ENCODE measurements at regions not wholly inside any gene's neighbourhood (a gene's known extent, or its start where the extent isn't known, plus 50 kb on each side); places are given as distances from the start of the nearest gene placed in this dataset.
A peak's percentile ranks its signal among the peaks of the same experiment; 100 is the strongest.

GRCh38 chr20:10761232-10761631, 87.4 kb upstream of the JAG1 start:
- Histone ChIP-seq H4K20me1 (ENCODE audit: insufficient read depth, low read length) (no peaks in the 10 kb centered on the region), H3K4me2 (ENCODE audit: low read length) (peak overlapping the region; percentile 75), H3K79me2 (ENCODE audit: insufficient read depth, low read length) (no peaks in the 10 kb centered on the region), H3K36me3 (ENCODE audit: insufficient read depth, low read length) (no peaks in the 10 kb centered on the region), H3K9me3 (ENCODE audit: insufficient read depth, low read depth, low read length) (no peaks in the 10 kb centered on the region), H2AFZ (ENCODE audit: low read depth, low read length) (no peak overlapping the region), H3K4me1 (ENCODE audit: insufficient read depth, low read length) (peaks cover 23% of the 10 kb centered on the region), H3K4me3 (ENCODE audit: insufficient read depth, low read depth, low read length) (no peak overlapping the region), H3K9ac (ENCODE audit: low read length) (peak overlapping the region; percentile 62), H3K27ac (ENCODE audit: low read depth, low read length) (peak overlapping the region; percentile 85), H3K27me3 (ENCODE audit: insufficient read depth, low read length) (no peaks in the 10 kb centered on the region)
- Mint-ChIP-seq H3K4me1 (ENCODE audit: low read depth, unreplicated experiment) (peaks cover 15% of the 10 kb centered on the region), H3K27me3 (ENCODE audit: low read depth, unreplicated experiment) (no peaks in the 10 kb centered on the region), H3K9me3 (ENCODE audit: unreplicated experiment) (peaks cover 4% of the 10 kb centered on the region), H3K36me3 (ENCODE audit: low read depth, unreplicated experiment) (no peaks in the 10 kb centered on the region), H3K27ac (ENCODE audit: unreplicated experiment) (no peak overlapping the region), H3K4me3 (ENCODE audit: unreplicated experiment) (no peak overlapping the region)
- DNase-seq (ENCODE audit: low read depth) (peak; percentile 98), FAIRE-seq (peak; percentile 80)
- no peak for TF ChIP-seq EZH2 (IDR thresholded peaks at IDR 0.05; ENCODE audit: insufficient read depth, low read length)
- no peak for TF ChIP-seq CTCF (IDR thresholded peaks at IDR 0.05; ENCODE audit: insufficient read depth, low read depth, low read length)

- Histone ChIP-seq H4K20me1 (ENCODE audit: insufficient read depth, low read length) (no peaks in the 10 kb centered on the region), H3K4me1 (ENCODE audit: insufficient read depth, low read length) (peaks cover 23% of the 10 kb centered on the region), H3K27me3 (ENCODE audit: insufficient read depth, low read length) (no peaks in the 10 kb centered on the region), H3K4me3 (ENCODE audit: insufficient read depth, low read depth, low read length) (no peak overlapping the region), H3K79me2 (ENCODE audit: insufficient read depth, low read length) (no peaks in the 10 kb centered on the region), H3K36me3 (ENCODE audit: insufficient read depth, low read length) (no peaks in the 10 kb centered on the region), H3K9ac (ENCODE audit: low read length) (peak overlapping the region; percentile 62), H2AFZ (ENCODE audit: low read depth, low read length) (no peak overlapping the region), H3K9me3 (ENCODE audit: insufficient read depth, low read depth, low read length) (no peaks in the 10 kb centered on the region), H3K4me2 (ENCODE audit: low read length) (peak overlapping the region; percentile 75), H3K27ac (ENCODE audit: low read depth, low read length) (peak overlapping the region; percentile 85)
- peak; percentile 87 for DNase-seq (ENCODE audit: low read depth)
- Mint-ChIP-seq H3K27me3 (ENCODE audit: low read depth, unreplicated experiment) (peaks cover 1% of the 10 kb centered on the region), H3K27ac (ENCODE audit: unreplicated experiment) (no peak overlapping the region), H3K9me3 (ENCODE audit: unreplicated experiment) (peaks cover 4% of the 10 kb centered on the region), H3K4me1 (ENCODE audit: low read depth, unreplicated experiment) (peaks cover 15% of the 10 kb centered on the region), H3K36me3 (ENCODE audit: low read depth, unreplicated experiment) (no peaks in the 10 kb centered on the region), H3K4me3 (ENCODE audit: unreplicated experiment) (no peak overlapping the region)
- FAIRE-seq: peak; percentile 84
- TF ChIP-seq EZH2 (IDR thresholded peaks at IDR 0.05; ENCODE audit: insufficient read depth, low read length) (no peak), CTCF (IDR thresholded peaks at IDR 0.05; ENCODE audit: insufficient read depth, low read depth, low read length) (no peak)
These were observed 88.0 kb upstream of the JAG1 start for GRCh38 chr20:10761786-10762185.

- TF ChIP-seq EZH2 (IDR thresholded peaks at IDR 0.05; ENCODE audit: insufficient read depth, low read length) (no peak), CTCF (IDR thresholded peaks at IDR 0.05; ENCODE audit: insufficient read depth, low read depth, low read length) (no peak)
- no peak for FAIRE-seq
- no peaks in the 10 kb centered on the region for H3K79me2 ChIP-seq (ENCODE audit: insufficient read depth, low read length)
- H3K4me2 ChIP-seq (ENCODE audit: low read length): peak overlapping the region; percentile 75
- peaks cover 2% of the 10 kb centered on the region for H3K27me3 Mint-ChIP-seq (ENCODE audit: low read depth, unreplicated experiment)
- H3K36me3 Mint-ChIP-seq (ENCODE audit: low read depth, unreplicated experiment): no peaks in the 10 kb centered on the region
- H2AFZ ChIP-seq (ENCODE audit: low read depth, low read length): no peak overlapping the region
- no peak overlapping the region for H3K4me3 Mint-ChIP-seq (ENCODE audit: unreplicated experiment)
- peaks cover 4% of the 10 kb centered on the region for H3K9me3 Mint-ChIP-seq (ENCODE audit: unreplicated experiment)
- peak overlapping the region; percentile 62 for H3K9ac ChIP-seq (ENCODE audit: low read length)
- no peak overlapping the region for H3K27ac Mint-ChIP-seq (ENCODE audit: unreplicated experiment)
- H3K4me1 ChIP-seq (ENCODE audit: insufficient read depth, low read length): peaks cover 23% of the 10 kb centered on the region
- H3K4me1 Mint-ChIP-seq (ENCODE audit: low read depth, unreplicated experiment): peaks cover 15% of the 10 kb centered on the region
- H3K4me3 ChIP-seq (ENCODE audit: insufficient read depth, low read depth, low read length): no peak overlapping the region
- no peaks in the 10 kb centered on the region for H3K36me3 ChIP-seq (ENCODE audit: insufficient read depth, low read length)
- no peaks in the 10 kb centered on the region for H3K27me3 ChIP-seq (ENCODE audit: insufficient read depth, low read length)
- no peaks in the 10 kb centered on the region for H3K9me3 ChIP-seq (ENCODE audit: insufficient read depth, low read depth, low read length)
- no peak for DNase-seq (ENCODE audit: low read depth)
- no peaks in the 10 kb centered on the region for H4K20me1 ChIP-seq (ENCODE audit: insufficient read depth, low read length)
- peak overlapping the region; percentile 85 for H3K27ac ChIP-seq (ENCODE audit: low read depth, low read length)
These were observed 88.4 kb upstream of the JAG1 start for GRCh38 chr20:10762216-10762615.
